Erythroblast (primary cell): ENCODE measurements at regions not wholly inside any gene's neighbourhood (a gene's known extent, or its start where the extent isn't known, plus 50 kb on each side); places are given as distances from the start of the nearest gene placed in this dataset.

Source experiments
- GATA1 ChIP-seq: IDR thresholded peaks from 2 replicates; pipeline ENCODE4 v1.6.1; 2011; ENCODE audit warnings: low read depth, mild to moderate bottlenecking, control low read depth, low read length, moderate library complexity
- POLR2A ChIP-seq: IDR thresholded peaks from 2 replicates; pipeline ENCODE4 v1.6.1; 2011; ENCODE audit warnings: mild to moderate bottlenecking, low read length

GRCh38 chr1:185581020-185581419 is 153.2 kb upstream of the HMCN1 start:
- TF ChIP-seq POLR2A = no peak
- no peak for TF ChIP-seq GATA1
